Astrocyte of the cerebellum (primary cell): ENCODE measurements at regions not wholly inside any gene's neighbourhood (a gene's known extent, or its start where the extent isn't known, plus 50 kb on each side); places are given as distances from the start of the nearest gene placed in this dataset.

Experiments used
- DNase-seq: peaks from one replicate; pipeline ENCODE4 v3.0.0-alpha.2; 2011; ENCODE audit warnings: low read depth
- H3K4me3 ChIP-seq: 2 replicates; pipeline ENCODE4 v1.5.1; 2011; ENCODE audit warnings: mild to moderate bottlenecking, low read depth, low read length, moderate library complexity
- CTCF ChIP-seq: IDR thresholded peaks from 2 replicates; pipeline ENCODE4 v1.5.1; 2012; ENCODE audit warnings: low read length, low read depth, moderate library complexity, mild to moderate bottlenecking; ENCODE audit errors: missing control alignments
- in situ Hi-C: cut with HindIII; loops from 2 replicates; pipeline ENCODE4 v1.10.0; 2017; ENCODE audit warnings: low sequenced_read_pairs

DNA sequence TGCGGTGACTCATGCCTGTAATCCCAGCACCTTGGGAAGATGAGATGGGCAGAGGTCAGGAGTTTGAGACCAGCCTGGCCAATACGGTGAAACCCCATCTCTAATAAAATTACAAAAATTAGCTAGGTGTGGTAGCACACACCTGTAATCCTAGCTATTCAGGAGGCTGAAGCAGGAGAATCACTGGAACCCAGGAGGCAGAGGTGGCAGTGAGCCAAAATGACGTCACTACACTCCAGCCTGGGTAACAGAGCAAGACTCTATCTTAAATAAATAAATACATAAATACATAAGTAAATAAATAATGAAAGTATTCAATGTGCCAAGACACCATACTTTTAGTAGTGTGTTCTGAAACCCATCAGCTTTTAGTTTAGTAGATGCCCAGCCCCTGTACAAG is 308.1 kb upstream of the FLRT2 start:
- DNase-seq: no peak
- H3K4me3 ChIP-seq: no peak overlapping the region
- TF ChIP-seq CTCF: no peak
- in situ Hi-C loops: no loop called here

- TF ChIP-seq CTCF: no peak
- in situ Hi-C loops: no loop called here
- no peak for DNase-seq
Observed at GRCh38 chr14:85222341-85222740, 307.6 kb upstream of the FLRT2 start.

GRCh38 chr14:85223667-85224066 is 306.3 kb upstream of the FLRT2 start:
- no peak for TF ChIP-seq CTCF
- no peak for DNase-seq
- H3K4me3 ChIP-seq: no peak overlapping the region
- in situ Hi-C loops: no loop called here

More at GRCh38 chr14:85222341-85222740, 307.6 kb upstream of the FLRT2 start:
- no peak overlapping the region for H3K4me3 ChIP-seq

DNA sequence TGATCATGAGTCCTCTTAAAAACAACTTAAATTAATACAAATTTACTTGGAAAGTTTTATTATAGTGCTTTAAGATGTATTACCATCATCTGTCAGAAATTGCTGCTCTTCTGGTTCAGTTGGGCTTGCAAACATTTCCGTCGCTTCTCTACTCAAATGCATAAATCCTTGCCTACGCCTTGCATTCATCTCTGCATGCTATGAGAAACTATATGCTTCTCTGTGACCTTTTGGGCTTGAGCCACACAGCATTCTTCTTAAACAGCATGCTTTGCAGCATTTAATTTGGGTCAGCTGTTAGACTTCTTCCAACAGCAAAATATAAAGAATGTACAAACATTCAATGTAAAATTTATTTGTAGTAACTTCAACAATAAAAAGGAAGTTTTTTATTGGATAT is 305.7 kb upstream of the FLRT2 start:
- TF ChIP-seq CTCF: no peak
- in situ Hi-C loops: no loop called here
- no peak for DNase-seq

DNA sequence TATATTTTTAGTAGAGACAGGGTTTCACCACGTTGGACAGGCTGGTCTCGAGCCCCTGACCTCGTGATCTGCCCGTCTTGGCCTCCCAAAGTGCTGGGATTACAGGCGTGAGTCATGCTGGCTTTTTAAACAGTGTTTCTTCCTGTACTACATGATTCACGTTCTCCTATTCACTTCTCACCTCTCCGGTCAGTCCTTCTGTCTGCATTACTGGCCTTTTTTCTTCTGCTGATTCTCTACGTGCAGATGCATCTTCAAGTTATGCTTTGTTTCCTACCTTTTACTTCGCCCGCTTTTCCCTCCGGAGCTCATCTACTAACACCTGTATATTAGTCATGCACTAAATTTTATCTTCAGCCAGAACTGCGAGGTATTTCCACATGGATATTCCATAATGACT is 296.2 kb upstream of the FLRT2 start:
- no peak for DNase-seq
- in situ Hi-C loops: no loop called here
- no peak for TF ChIP-seq CTCF
- H3K4me3 ChIP-seq: no peak overlapping the region

More for the DNA sequence above, 305.7 kb upstream of the FLRT2 start:
- H3K4me3 ChIP-seq: no peak overlapping the region

DNA sequence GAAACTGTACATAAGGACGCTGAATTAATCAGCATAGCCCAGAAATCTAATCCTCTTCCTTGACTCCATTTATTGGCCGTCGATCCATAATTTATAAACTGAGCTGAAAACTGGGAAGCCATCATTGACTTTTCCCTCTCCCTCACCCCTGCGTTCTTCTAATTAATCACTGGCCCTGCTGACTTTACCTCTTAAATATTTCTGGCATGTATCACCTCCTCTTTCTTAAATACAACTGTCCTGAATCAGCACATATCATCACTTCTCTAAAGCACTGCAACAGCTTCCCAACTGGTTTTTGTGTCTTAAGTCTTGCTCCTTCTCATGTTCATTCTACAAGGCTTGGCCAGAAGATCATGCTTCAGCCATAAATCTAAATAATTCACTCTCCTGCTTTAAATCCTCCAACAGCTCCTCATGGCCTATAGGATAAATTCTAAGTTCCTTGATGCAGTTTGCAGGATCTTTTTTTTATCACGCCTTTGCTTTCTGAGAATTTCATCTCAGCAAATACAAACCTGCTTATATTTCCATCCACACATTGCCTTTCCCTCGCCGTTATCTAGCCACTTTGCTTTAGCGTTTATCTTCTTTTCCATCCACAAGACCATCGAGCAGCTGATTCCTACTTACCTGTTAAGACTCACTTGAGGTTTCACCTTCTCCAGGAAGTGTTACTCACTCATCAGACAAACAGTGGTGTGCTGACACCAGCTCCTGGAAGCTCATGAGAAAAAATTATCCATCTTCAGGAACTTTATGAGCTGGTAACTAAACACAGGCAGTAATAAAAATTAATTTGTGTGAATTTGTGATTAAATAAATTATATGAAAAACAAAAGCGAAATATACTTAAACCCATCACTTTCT is 295.6 kb upstream of the FLRT2 start:
- no peak overlapping the region for H3K4me3 ChIP-seq
- TF ChIP-seq CTCF: no peak
- DNase-seq: no peak
- in situ Hi-C loops: no loop called here
